ENCODE measurements at regions not wholly inside any gene's neighbourhood (a gene's known extent, or its start where the extent isn't known, plus 50 kb on each side); places are given as distances from the start of the nearest gene placed in this dataset.
"Not testable (repeated sequence)": the region's sequence is repeated elsewhere in the genome, so short reads cannot be mapped to it uniquely, and the experiment has no call there.

GRCh38 chr14:48805315-48805714 lies 780.9 kb downstream of the RPS29 start:
- no peak for DNase-seq

- no peak for DNase-seq
Measured at GRCh38 chr14:48792376-48793024, 793.7 kb downstream of the RPS29 start.

- no peak for DNase-seq
Measured at GRCh38 chr14:48788771-48789170, 797.4 kb downstream of the RPS29 start.

GRCh38 chr14:48786498-48786897 lies 799.7 kb downstream of the RPS29 start:
- DNase-seq: no peak

DNA sequence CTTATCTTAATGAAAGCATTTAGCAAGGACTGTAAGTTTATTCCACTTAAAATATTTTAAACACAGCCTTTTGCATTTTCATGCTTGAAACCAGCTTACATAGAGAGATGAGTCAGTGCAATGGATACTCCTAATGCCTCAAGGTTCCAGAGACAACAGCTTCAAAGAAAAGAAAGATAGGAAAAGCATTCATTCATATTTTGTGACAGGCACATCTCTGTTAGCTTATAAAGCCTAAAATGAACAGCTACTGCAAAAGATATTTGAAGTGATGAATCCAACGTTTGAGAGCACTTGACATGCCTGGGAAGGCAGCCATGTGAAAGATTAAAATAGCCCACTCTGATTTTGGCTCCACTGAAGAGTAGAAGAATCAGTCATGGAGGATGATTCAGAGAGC lies 814.5 kb downstream of the RPS29 start:
- no peak for DNase-seq

DNA sequence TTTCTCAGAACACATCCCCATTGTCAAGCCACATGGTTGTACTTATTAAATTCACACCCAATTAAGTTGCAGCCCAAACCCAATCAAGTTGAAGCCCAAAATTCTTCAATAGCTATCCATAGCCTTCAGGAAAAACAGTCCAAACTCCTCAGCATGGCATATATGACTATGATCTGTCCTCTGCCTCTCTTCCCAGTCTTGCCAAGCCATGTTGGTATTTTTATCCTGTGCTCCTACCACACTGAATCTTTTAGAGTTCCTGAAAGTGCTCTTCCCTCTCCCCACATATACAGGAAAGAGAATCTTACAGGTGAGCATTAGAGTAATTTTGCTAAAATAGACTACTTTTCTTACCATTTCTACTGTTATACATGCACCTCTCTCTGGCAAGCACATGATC lies 834.9 kb downstream of the RPS29 start:
- DNase-seq: no peak

GRCh38 chr14:48748151-48748675 lies 838.0 kb downstream of the RPS29 start:
- DNase-seq: no peak

DNA sequence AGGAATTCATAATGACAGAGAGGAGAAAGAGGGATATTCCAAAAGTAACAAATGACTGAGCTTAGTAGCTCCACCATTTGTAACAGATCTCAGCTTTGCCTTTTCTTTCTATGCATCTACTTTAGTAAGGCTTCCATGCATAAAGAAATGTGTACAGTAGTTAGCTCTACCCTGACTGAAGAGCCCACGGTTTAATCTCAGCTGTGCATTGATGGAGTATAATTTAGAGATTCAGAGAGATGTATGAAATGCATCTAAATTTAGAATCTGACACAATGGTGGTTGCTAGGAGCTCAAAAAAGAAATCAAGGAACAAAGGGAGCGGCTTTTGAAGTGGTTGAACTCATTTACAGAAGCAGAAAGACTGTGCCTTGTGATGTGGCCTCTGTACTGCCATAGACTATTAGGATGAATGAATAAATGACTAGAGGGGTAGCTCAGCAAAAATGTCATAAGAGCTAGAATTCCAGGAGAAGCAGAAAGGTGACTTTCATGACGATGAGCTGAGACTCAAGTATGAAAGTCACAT lies 838.6 kb downstream of the RPS29 start:
- no peak for DNase-seq

GRCh38 chr14:48744202-48744601 lies 842.0 kb downstream of the RPS29 start:
- no peak for DNase-seq

- DNase-seq: no peak
Measured at GRCh38 chr14:48738186-48738925, 847.8 kb downstream of the RPS29 start.

DNA sequence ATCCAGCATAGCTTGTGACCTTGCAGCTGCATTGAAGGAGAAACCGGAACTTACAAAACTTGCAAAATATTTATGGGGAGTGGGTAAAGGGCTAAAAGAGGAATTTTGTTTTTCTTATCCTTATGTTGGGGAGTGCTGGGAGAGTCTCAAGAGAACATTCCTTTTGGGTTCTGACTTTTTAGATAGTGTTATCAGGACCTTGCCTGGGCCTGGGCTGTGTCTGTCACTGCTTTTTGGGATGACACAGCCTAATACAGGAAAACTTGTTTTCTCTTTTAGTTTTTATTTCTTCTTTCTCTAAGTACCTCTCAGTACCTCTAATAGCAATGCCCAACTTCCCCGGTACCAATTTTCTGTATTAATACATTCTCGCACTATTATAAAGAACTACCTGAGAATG lies 850.6 kb downstream of the RPS29 start:
- DNase-seq: no peak

DNA sequence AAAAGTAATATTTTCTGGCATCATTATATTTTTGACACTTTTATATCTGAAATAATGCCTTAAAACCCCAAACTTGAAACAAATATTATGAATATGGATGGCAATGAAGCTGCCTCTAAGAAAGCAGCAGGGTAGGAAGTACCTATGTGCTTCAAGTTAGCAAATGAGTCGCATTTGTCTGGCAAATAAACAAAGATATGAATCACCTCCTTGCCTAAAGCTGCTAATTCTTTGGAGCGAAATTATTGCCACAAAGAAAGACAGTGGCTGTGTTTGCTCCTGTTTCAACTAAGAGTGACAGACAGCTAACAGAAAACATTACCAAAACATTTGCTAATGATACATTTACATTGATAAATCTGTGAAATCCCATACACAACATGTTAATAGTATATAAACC lies 854.9 kb downstream of the RPS29 start:
- no peak for DNase-seq

DNA sequence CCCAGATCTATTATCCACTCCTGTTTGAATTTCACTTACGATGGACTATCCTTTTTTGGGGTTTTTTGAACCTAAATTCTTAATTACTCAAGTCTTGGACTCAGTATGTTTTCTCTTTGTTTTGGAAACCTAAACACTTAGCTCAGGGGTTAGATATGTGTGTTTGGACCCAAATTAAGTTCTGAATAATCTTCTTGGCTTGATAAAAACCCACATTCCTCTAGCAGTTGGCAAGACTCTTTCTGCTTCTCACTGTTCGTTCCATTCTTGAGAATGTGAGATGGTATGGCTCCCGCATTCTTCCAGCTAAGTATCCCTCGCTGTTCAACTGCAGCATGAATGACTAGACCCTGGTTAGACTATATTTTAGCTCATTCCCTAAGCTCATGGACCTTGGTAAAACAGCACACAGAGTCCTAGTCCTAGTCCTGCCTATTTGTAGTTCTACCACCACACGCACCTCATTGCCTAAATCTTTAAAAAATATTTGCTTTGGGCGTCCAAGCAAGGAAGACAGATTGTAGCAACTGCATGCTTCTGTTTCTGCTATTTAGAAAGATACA lies 860.0 kb downstream of the RPS29 start:
- DNase-seq: no peak

DNA sequence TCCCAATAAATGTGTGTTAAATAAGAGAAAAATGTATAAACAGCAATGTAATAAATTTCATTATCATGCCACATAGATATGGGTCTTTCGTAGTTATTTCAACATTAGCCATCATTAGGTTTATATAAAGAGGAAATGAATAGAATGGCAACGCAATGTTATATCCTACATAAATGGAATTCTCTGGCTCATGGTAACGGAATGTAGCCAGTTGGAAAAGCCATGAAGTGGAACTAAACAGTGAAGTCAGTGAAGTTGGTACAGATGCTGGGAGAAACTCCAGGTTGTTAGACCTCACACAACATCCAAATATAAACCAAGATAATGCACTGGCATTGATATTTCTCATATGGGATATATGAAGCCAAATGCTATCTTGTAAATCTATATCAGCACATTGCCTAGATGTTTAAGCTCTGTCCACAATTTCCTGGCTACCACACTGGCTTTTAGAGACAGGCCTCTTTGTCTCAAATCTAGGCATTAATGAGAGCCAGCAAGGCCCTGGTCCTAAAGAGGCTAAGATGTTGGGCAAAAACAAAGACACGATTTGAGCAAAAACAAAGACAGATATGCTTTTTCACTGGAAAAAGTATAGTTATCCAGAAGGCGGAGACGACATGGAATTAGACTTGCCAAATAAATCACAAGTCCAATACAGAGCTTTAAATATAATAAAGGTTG lies 861.0 kb downstream of the RPS29 start:
- no peak for DNase-seq

DNA sequence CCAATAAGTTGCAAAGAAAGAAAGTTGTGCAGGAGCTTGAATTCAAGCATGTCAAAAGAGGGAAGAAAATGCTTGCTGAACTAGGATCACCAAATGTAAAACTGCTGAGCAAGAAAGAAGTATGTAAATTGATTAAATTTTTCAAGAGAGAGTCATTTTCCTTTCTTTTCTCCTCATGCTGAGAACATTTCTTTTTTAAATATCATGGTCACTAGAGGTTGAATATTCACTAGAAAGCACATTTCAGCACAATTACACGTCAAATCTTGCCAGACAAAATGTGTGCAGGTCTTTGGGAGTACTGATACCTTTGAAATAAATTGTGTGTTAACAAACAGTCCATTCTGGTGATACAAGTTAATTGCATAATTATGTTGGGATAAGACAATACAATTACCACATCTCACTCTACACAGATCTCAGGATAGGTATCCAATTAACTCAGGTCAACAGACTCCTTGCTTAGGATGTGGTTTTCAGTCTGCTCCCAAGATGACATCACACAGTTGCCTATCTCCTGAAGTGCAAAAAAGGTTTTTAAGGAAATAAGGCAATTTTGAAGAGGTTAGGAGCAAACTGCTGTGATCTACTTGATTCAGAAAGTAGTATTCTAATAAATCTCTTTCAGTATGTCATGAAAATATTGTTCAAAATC lies 862.2 kb downstream of the RPS29 start:
- DNase-seq: no peak

DNA sequence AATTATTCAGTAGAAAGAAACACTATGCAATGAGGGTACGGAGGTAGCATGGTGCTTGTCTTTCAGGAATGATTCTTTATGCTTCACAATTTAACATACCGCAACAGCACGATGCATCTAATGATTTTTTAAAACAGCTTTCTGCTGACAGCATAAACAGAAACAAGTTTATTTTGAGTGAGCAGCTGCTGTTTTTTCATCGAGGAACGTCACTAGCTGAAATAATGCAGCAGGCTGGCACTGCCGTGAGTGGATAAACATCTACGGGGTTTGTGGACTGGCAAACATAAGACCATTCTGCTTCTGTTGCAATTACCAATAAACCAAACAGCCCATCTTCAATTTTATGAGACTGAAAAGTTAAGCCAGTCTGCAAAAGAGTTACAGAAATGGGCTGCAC lies 871.8 kb downstream of the RPS29 start:
- no peak for DNase-seq

DNA sequence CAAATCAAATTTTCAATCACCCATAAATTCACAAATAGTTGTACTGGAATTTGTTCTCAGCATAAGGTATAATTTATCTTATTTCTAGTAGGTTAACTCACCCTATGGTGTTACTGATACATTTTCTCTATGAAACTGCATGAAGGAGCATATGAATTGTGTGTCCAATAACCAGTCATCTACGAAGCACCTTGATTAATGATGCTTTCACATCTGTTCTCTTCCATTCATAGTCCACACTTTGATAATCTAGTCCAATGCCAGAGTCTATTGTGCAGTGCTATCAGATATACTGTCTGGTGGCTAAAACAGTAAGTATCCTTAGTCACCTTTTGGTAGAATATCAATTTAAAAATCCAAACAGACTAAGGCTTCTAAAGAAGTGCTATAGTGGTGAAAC lies 876.0 kb downstream of the RPS29 start:
- no peak for DNase-seq

DNA sequence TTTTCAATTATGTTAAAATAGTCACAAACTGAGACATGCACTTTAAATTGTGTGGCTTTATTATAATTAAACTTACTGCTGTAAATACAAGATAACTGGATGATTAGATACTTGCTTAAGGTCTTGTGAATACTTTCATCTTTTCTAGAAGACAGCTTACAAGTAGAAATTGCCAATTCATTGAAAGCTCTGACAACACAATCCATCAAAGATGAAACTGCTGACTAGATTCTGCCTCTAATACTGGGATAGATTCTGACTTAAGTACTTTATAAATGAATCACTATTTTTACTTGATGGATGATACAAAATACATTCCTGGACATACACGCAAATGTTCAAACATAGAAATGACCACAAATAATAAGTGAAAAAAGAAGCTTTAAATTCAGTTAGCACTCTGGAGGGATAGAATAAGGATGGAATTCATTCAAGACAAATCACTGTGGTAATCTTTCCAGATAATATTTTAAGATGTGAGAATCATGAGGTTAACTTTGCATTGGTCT lies 876.8 kb downstream of the RPS29 start:
- DNase-seq: no peak

- DNase-seq: no peak
Measured at GRCh38 chr14:48704639-48705038, 881.5 kb downstream of the RPS29 start.

GRCh38 chr14:48703728-48704467 lies 882.3 kb downstream of the RPS29 start:
- DNase-seq: no peak

- DNase-seq: not testable (repeated sequence)
Measured at GRCh38 chr14:48697362-48697761, 888.8 kb downstream of the RPS29 start.

DNA sequence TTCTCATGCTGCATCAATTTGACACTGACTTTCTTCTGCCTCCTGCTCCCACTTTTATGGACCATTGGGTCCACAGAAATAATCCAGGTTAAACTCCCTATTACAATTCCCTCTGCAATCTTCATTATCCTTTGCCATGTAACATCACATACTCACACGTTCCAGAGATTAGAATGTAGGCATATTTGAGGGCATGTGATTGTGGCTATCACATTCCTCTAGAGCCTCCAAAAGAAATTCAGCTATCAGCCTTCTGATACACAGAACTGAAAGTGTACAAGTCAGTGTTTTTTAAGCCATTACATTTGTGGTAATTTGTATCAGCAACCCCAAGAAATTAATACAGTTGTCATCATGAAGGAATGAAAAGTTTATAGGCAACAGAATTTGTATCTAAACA lies 892.4 kb downstream of the RPS29 start:
- no peak for DNase-seq

Data from activated naive CD4-positive, alpha-beta T cell treated with anti-CD3 and anti-CD28 coated beads, Interleukin-2, amount 50 U/mL, for 16 hours (primary cell).